Endodermal cell (in vitro differentiated cells): ENCODE measurements at regions not wholly inside any gene's neighbourhood (a gene's known extent, or its start where the extent isn't known, plus 50 kb on each side); places are given as distances from the start of the nearest gene placed in this dataset.

Experiments
- DNase-seq: peaks from one replicate; pipeline ENCODE4 v3.0.0-alpha.2; 2017
- H3K27ac ChIP-seq: 2 replicates; pipeline ENCODE4 v1.5.1; 2013; ENCODE audit warnings: mild to moderate bottlenecking, low read depth, low read length, moderate library complexity
- H3K27me3 ChIP-seq: 2 replicates; pipeline ENCODE4 v1.6.1; 2013; ENCODE audit warnings: mild to moderate bottlenecking, low read length, moderate library complexity; ENCODE audit not compliant: insufficient read depth, control insufficient read depth, poor library complexity, severe bottlenecking
- H3K36me3 ChIP-seq: 2 replicates; pipeline ENCODE4 v1.7.0; 2013; ENCODE audit warnings: mild to moderate bottlenecking, low read length, moderate library complexity; ENCODE audit not compliant: control insufficient read depth, insufficient read depth
- H3K4me1 ChIP-seq: one replicate; pipeline ENCODE4 v1.7.0; 2013; ENCODE audit warnings: low read length; ENCODE audit not compliant: control insufficient read depth, insufficient read depth
- H3K4me3 ChIP-seq: 2 replicates; pipeline ENCODE4 v1.5.1; 2013; ENCODE audit warnings: mild to moderate bottlenecking, low read length, moderate library complexity
- H3K9ac ChIP-seq: 2 replicates; pipeline ENCODE4 v1.6.1; 2013; ENCODE audit warnings: mild to moderate bottlenecking, low read length, moderate library complexity; ENCODE audit not compliant: poor library complexity, severe bottlenecking; ENCODE audit errors: extremely low read depth
- H3K9me3 ChIP-seq: 2 replicates; pipeline ENCODE4 v1.6.1; 2013; ENCODE audit warnings: mild to moderate bottlenecking, low read length, moderate library complexity; ENCODE audit not compliant: control insufficient read depth
- H3K27ac Mint-ChIP-seq: 2 replicates; pipeline ENCODE4 v1.8.0; 2020; ENCODE audit warnings: mixed read lengths
- H3K27me3 Mint-ChIP-seq: 2 replicates; pipeline ENCODE4 v1.8.0; 2021; ENCODE audit warnings: mild to moderate bottlenecking, mixed read lengths; ENCODE audit not compliant: insufficient read depth
- H3K36me3 Mint-ChIP-seq: 2 replicates; pipeline ENCODE4 v1.8.0; 2020; ENCODE audit warnings: low read depth, mixed read lengths
- H3K4me1 Mint-ChIP-seq: 2 replicates; pipeline ENCODE4 v1.8.0; 2020; ENCODE audit warnings: mixed read lengths
- H3K4me3 Mint-ChIP-seq: 2 replicates; pipeline ENCODE4 v1.8.0; 2020; ENCODE audit warnings: mild to moderate bottlenecking, moderate library complexity, mixed read lengths
- H3K9me3 Mint-ChIP-seq: 2 replicates; pipeline ENCODE4 v1.8.0; 2020; ENCODE audit warnings: mild to moderate bottlenecking, mixed read lengths
- WGBS, 2 experiments: methylation state at CpG; one replicate each; pipeline versions ENCODE4 v1.1.5 to v1.1.7; 2013; ENCODE audit warnings: missing lambda C conversion rate in 2 of 2, mixed read lengths in 1 of 2; ENCODE audit not compliant: insufficient coverage in 1 of 2, insufficient read length in 1 of 2; 5-methylcytosine and 5-hydroxymethylcytosine counted together
- TF ChIP-seq, protein P1 (sequence below): fragments of 200-600 bp; sonication (generic); conservative IDR thresholded peaks from 2 replicates; pipeline ENCODE4 v1.5.0; 2021; ENCODE audit warnings: antibody characterized with exemption, mild to moderate bottlenecking

GRCh38 chr5:97267767-97268166, 84.7 kb upstream of the RIOK2 start:
- H3K4me3 Mint-ChIP-seq, result no peak overlapping the region
- H3K27ac Mint-ChIP-seq, result no peak overlapping the region
- Histone ChIP-seq H3K9ac (no peak overlapping the region), H3K36me3 (no peaks in the 10 kb centered on the region), H3K9me3 (peaks cover 13% of the 10 kb centered on the region), H3K4me1 (no peaks in the 10 kb centered on the region), H3K4me3 (no peak overlapping the region), H3K27me3 (no peaks in the 10 kb centered on the region), H3K27ac (no peak overlapping the region)
- TF ChIP-seq, protein P1, sequence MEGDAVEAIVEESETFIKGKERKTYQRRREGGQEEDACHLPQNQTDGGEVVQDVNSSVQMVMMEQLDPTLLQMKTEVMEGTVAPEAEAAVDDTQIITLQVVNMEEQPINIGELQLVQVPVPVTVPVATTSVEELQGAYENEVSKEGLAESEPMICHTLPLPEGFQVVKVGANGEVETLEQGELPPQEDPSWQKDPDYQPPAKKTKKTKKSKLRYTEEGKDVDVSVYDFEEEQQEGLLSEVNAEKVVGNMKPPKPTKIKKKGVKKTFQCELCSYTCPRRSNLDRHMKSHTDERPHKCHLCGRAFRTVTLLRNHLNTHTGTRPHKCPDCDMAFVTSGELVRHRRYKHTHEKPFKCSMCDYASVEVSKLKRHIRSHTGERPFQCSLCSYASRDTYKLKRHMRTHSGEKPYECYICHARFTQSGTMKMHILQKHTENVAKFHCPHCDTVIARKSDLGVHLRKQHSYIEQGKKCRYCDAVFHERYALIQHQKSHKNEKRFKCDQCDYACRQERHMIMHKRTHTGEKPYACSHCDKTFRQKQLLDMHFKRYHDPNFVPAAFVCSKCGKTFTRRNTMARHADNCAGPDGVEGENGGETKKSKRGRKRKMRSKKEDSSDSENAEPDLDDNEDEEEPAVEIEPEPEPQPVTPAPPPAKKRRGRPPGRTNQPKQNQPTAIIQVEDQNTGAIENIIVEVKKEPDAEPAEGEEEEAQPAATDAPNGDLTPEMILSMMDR, result no peak
- H3K4me1 Mint-ChIP-seq, result no peaks in the 10 kb centered on the region
- WGBS, 2 experiments, result 89 to 92% methylated on average over 3 of the region's 3 CpGs
- no peak for DNase-seq
- no peaks in the 10 kb centered on the region for H3K36me3 Mint-ChIP-seq
- H3K27me3 Mint-ChIP-seq, result no peaks in the 10 kb centered on the region
- H3K9me3 Mint-ChIP-seq, result peaks cover 11% of the 10 kb centered on the region

GRCh38 chr5:97276474-97277120, 93.5 kb upstream of the RIOK2 start:
- no peak for DNase-seq
- TF ChIP-seq, protein P1, result no peak
- Histone ChIP-seq H3K9me3 (peaks cover 9% of the 10 kb centered on the region), H3K9ac (no peak overlapping the region), H3K36me3 (no peaks in the 10 kb centered on the region), H3K27me3 (no peaks in the 10 kb centered on the region), H3K4me3 (no peak overlapping the region), H3K4me1 (no peaks in the 10 kb centered on the region), H3K27ac (no peak overlapping the region)
- H3K4me3 Mint-ChIP-seq, result no peak overlapping the region
- no peaks in the 10 kb centered on the region for H3K4me1 Mint-ChIP-seq
- no peaks in the 10 kb centered on the region for H3K36me3 Mint-ChIP-seq
- peaks cover 17% of the 10 kb centered on the region for H3K9me3 Mint-ChIP-seq
- H3K27me3 Mint-ChIP-seq, result no peaks in the 10 kb centered on the region
- no peak overlapping the region for H3K27ac Mint-ChIP-seq
- 91 to 100% methylated on average over 2 to 3 of the region's 3 CpGs for WGBS, 2 experiments

DNA sequence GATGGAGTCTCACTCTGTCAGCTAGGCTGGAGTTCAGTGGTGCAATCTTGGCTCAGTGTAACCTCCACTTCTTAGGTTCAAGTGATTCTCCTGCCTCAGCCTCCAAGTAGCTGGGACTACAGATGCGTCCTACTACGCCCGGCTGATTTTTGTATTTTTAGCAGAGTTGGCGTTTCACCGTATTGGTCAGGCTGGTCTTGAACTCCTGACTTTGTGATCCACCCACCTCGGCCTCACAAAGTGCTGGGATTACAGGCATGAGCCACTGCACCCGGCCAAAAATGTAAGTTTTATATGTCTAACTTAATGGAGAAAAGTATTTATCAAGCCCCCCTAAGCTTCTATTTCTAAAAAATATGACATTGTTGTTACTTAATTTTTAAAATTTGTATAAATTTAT, 98.2 kb upstream of the RIOK2 start:
- TF ChIP-seq, protein P1, result no peak
- Histone ChIP-seq H3K27me3 (no peaks in the 10 kb centered on the region), H3K9ac (no peak overlapping the region), H3K9me3 (no peaks in the 10 kb centered on the region), H3K36me3 (no peaks in the 10 kb centered on the region), H3K4me3 (no peak overlapping the region), H3K27ac (no peak overlapping the region), H3K4me1 (no peaks in the 10 kb centered on the region)
- H3K36me3 Mint-ChIP-seq, result no peaks in the 10 kb centered on the region
- H3K9me3 Mint-ChIP-seq, result peaks cover 19% of the 10 kb centered on the region
- DNase-seq, result no peak
- H3K27me3 Mint-ChIP-seq, result no peaks in the 10 kb centered on the region
- no peaks in the 10 kb centered on the region for H3K4me1 Mint-ChIP-seq
- no peak overlapping the region for H3K4me3 Mint-ChIP-seq
- 96 to 100% methylated on average over 3 to 7 of the region's 7 CpGs for WGBS, 2 experiments
- no peak overlapping the region for H3K27ac Mint-ChIP-seq
